ENCODE measurements at regions not wholly inside any gene's neighbourhood (a gene's known extent, or its start where the extent isn't known, plus 50 kb on each side); places are given as distances from the start of the nearest gene placed in this dataset.

DNA sequence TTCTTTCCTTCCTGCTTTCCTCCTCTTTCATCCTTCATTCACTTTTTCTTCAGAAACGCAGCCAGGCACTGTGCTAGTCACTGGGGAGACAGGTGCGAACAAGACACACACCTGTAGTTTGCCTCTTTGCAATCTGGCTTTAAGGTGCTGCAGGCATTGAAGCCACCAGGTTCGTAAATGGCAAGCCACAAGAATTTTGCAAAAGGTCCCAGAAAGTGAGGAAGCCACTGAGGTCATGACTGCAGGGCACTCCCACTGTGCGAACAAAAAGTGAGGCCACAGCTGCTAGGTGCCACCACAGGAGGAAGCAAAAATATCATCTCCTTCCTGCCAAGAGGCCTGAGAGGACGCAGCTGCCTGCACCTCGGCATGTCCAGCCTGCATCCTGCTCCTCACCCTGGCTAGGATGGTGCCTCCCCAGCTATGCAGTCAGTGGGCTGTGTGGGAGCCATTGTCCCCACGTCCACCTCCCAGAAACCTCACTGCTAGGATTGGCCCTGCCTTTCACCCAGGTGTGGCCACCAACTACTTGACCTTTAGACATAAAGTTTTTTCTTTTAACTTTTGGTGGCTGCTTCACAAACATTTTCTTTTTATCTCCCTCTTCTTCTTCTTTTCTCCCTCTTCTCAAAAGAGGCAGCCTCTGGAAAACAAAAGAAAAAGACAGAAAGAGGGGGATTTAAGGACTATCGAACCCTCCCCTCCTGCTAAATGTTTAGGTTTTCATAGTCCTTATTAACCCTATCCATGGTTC lies 230.8 kb downstream of the BCAS1 start:
- Histone ChIP-seq H3K9ac (no peak overlapping the region), H3K27me3 (no peaks in the 10 kb centered on the region), H3K27ac (no peak overlapping the region), H4K20me1 (ENCODE audit: low read depth) (no peaks in the 10 kb centered on the region), H3K79me2 (ENCODE audit: low read depth) (no peaks in the 10 kb centered on the region), H3K36me3 (no peaks in the 10 kb centered on the region), H3F3A (ENCODE audit: low read depth) (no peaks in the 10 kb centered on the region), H2AFZ (replicated peaks) (no peak overlapping the region), H3K4me1 (peaks cover 5% of the 10 kb centered on the region), H3K4me2 (no peak overlapping the region), H3K4me3 (no peak overlapping the region), H3K9me3 (ENCODE audit: low read depth) (no peaks in the 10 kb centered on the region)
- Mint-ChIP-seq H3K4me1 (no peaks in the 10 kb centered on the region), H3K9me3 (no peaks in the 10 kb centered on the region), H3K36me3 (no peaks in the 10 kb centered on the region), H3K27me3 (ENCODE audit: insufficient read depth, low read depth) (peaks cover 2% of the 10 kb centered on the region), H3K27ac (no peak overlapping the region), H3K4me3 (no peak overlapping the region)
- TF ChIP-seq EZH2phosphoT487 (IDR thresholded peaks at IDR 0.05): no peak
- TF ChIP-seq, protein P1, sequence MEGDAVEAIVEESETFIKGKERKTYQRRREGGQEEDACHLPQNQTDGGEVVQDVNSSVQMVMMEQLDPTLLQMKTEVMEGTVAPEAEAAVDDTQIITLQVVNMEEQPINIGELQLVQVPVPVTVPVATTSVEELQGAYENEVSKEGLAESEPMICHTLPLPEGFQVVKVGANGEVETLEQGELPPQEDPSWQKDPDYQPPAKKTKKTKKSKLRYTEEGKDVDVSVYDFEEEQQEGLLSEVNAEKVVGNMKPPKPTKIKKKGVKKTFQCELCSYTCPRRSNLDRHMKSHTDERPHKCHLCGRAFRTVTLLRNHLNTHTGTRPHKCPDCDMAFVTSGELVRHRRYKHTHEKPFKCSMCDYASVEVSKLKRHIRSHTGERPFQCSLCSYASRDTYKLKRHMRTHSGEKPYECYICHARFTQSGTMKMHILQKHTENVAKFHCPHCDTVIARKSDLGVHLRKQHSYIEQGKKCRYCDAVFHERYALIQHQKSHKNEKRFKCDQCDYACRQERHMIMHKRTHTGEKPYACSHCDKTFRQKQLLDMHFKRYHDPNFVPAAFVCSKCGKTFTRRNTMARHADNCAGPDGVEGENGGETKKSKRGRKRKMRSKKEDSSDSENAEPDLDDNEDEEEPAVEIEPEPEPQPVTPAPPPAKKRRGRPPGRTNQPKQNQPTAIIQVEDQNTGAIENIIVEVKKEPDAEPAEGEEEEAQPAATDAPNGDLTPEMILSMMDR (IDR thresholded peaks at IDR 0.05): no peak
- no peak for TF ChIP-seq EZH2 (IDR thresholded peaks at IDR 0.05)
- DNase-seq (ENCODE audit: low spot score): no peak

- Mint-ChIP-seq H3K4me1 (no peaks in the 10 kb centered on the region), H3K27me3 (ENCODE audit: insufficient read depth, low read depth) (peaks cover 2% of the 10 kb centered on the region), H3K9me3 (no peaks in the 10 kb centered on the region), H3K4me3 (no peak overlapping the region), H3K36me3 (no peaks in the 10 kb centered on the region), H3K27ac (no peak overlapping the region)
- no peaks in the 10 kb centered on the region for H3K27me3 ChIP-seq
- no peak overlapping the region for H3K4me2 ChIP-seq
- DNase-seq (ENCODE audit: low spot score): no peak
- H3K4me3 ChIP-seq: no peak overlapping the region
- H2AFZ ChIP-seq (replicated peaks): no peak overlapping the region
- H3K79me2 ChIP-seq (ENCODE audit: low read depth): no peaks in the 10 kb centered on the region
- H3K9ac ChIP-seq: no peak overlapping the region
- no peaks in the 10 kb centered on the region for H3F3A ChIP-seq (ENCODE audit: low read depth)
- no peak overlapping the region for H3K27ac ChIP-seq
- no peaks in the 10 kb centered on the region for H4K20me1 ChIP-seq (ENCODE audit: low read depth)
- TF ChIP-seq EZH2phosphoT487 (IDR thresholded peaks at IDR 0.05): no peak
- TF ChIP-seq EZH2 (IDR thresholded peaks at IDR 0.05): no peak
- TF ChIP-seq, protein P1 (IDR thresholded peaks at IDR 0.05): no peak
- H3K36me3 ChIP-seq: no peaks in the 10 kb centered on the region
- H3K4me1 ChIP-seq: peaks cover 5% of the 10 kb centered on the region
- no peaks in the 10 kb centered on the region for H3K9me3 ChIP-seq (ENCODE audit: low read depth)
Observed at GRCh38 chr20:53838311-53838868, 232.0 kb downstream of the BCAS1 start.

DNA sequence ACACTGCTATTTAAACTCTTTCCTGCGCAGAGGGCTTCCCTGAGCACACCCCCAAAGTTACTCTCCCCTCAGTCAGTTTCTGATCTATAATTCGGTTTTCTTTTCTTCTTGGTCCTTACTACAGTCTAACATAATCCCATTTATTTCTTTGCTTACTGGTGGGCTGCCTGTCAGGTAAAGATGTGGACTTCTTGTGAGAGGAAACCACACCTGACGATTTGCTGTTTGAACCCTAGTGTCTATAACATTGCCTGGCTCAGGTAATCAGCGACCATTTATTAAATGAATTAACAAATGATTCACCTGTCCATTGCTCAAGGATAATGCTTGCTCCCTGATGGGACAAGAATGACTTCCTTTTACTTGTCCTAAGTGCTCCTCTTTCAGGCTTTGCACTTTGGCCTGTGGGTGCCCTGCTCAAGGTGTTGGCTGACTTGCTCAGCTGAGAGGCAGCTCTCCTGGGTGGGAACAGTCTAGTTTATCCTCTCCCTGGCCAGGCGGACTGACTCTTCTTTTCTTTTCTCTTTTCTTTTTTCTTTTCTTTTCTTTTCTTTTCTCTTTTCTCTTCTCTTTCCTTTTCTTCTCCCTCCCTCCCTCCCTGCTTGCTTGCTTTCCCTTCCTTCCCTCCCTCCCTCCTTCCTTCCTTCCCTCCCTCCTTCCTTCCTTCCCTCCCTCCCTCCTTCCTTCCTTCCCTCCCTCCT lies 233.1 kb downstream of the BCAS1 start:
- H2AFZ ChIP-seq (replicated peaks): no peak overlapping the region
- Mint-ChIP-seq H3K27ac (no peak overlapping the region), H3K4me3 (no peak overlapping the region), H3K4me1 (no peaks in the 10 kb centered on the region), H3K27me3 (ENCODE audit: insufficient read depth, low read depth) (peaks cover 4% of the 10 kb centered on the region), H3K36me3 (no peaks in the 10 kb centered on the region), H3K9me3 (peaks cover under 1% of the 10 kb centered on the region)
- no peak overlapping the region for H3K27ac ChIP-seq
- peaks cover 5% of the 10 kb centered on the region for H3K4me1 ChIP-seq
- no peaks in the 10 kb centered on the region for H3K79me2 ChIP-seq (ENCODE audit: low read depth)
- no peaks in the 10 kb centered on the region for H3K9me3 ChIP-seq (ENCODE audit: low read depth)
- TF ChIP-seq, protein P1 (IDR thresholded peaks at IDR 0.05): no peak
- TF ChIP-seq EZH2 (IDR thresholded peaks at IDR 0.05) (no peak), EZH2phosphoT487 (IDR thresholded peaks at IDR 0.05) (no peak)
- H4K20me1 ChIP-seq (ENCODE audit: low read depth): no peaks in the 10 kb centered on the region
- H3K4me3 ChIP-seq: no peak overlapping the region
- no peak overlapping the region for H3K4me2 ChIP-seq
- no peaks in the 10 kb centered on the region for H3K27me3 ChIP-seq
- no peak for DNase-seq (ENCODE audit: low spot score)
- H3K9ac ChIP-seq: no peak overlapping the region
- H3K36me3 ChIP-seq: no peaks in the 10 kb centered on the region
- H3F3A ChIP-seq (ENCODE audit: low read depth): no peaks in the 10 kb centered on the region

Data from neural progenitor cell (in vitro differentiated cells).